ENCODE measurements at regions not wholly inside any gene's neighbourhood (a gene's known extent, or its start where the extent isn't known, plus 50 kb on each side); places are given as distances from the start of the nearest gene placed in this dataset.

DNA sequence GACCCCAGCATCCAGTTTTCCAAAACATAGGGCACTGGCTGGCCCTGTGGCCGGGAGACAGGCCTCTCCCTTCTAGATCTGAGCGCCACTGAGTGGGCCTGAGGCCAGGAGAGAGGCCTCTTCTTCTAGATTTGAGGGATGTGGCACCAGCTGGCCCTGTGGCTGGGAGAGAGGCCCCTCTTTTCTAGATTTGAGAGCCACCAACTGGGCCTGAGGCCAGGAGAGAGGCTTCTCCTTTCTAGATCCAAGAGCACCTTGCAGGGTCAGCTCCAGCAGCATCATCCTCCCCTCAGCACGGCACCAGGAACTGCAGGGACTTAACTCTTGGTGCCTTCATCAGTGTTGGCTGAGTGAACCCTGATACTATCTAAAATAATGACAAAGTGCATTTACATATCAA is 114.3 kb upstream of the ALKAL2 start:
- no peak overlapping the region for H3K4me3 ChIP-seq (replicated peaks; ENCODE audit: low read depth, low read length)
- no peak for DNase-seq (ENCODE audit: extremely low read depth, low read depth)
- TF ChIP-seq, protein P1, sequence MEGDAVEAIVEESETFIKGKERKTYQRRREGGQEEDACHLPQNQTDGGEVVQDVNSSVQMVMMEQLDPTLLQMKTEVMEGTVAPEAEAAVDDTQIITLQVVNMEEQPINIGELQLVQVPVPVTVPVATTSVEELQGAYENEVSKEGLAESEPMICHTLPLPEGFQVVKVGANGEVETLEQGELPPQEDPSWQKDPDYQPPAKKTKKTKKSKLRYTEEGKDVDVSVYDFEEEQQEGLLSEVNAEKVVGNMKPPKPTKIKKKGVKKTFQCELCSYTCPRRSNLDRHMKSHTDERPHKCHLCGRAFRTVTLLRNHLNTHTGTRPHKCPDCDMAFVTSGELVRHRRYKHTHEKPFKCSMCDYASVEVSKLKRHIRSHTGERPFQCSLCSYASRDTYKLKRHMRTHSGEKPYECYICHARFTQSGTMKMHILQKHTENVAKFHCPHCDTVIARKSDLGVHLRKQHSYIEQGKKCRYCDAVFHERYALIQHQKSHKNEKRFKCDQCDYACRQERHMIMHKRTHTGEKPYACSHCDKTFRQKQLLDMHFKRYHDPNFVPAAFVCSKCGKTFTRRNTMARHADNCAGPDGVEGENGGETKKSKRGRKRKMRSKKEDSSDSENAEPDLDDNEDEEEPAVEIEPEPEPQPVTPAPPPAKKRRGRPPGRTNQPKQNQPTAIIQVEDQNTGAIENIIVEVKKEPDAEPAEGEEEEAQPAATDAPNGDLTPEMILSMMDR (IDR thresholded peaks at IDR 0.05; ENCODE audit: low read depth, low read length, missing control alignments), result no peak

DNA sequence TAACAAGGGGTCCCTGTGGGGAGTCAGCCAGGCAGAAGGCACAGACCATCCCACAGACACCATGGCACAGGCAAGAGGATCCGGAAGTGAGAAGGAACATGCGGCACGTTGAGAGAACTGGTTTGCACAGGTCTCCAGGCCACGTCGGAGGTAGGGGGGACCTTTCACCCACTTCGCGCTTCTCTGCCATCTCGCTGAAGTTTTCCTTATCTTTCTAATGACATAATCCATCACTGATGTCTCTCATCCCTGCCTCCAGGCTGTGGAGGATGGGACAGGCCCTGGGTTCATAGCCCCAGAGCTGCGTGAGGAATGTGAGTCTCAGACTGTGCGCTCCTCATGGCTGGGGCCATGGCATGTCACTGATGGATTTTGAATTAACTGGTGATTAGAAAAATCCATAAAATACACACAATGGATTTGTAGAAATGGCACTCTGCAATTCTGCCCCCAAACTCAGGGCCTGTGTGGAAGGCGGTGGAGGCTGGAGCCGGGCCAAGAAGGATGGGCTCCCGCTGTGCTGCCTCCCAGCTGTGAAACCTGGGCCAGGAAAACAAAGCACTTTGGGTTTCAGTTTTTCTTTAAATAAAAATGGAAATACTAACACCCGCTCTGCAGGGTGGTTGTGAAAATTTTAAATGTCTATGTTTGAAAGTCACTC is 113.3 kb upstream of the ALKAL2 start:
- H3K4me3 ChIP-seq (replicated peaks; ENCODE audit: low read depth, low read length), result no peak overlapping the region
- no peak for DNase-seq (ENCODE audit: extremely low read depth, low read depth)
- TF ChIP-seq, protein P1 (IDR thresholded peaks at IDR 0.05; ENCODE audit: low read depth, low read length, missing control alignments), result no peak

DNA sequence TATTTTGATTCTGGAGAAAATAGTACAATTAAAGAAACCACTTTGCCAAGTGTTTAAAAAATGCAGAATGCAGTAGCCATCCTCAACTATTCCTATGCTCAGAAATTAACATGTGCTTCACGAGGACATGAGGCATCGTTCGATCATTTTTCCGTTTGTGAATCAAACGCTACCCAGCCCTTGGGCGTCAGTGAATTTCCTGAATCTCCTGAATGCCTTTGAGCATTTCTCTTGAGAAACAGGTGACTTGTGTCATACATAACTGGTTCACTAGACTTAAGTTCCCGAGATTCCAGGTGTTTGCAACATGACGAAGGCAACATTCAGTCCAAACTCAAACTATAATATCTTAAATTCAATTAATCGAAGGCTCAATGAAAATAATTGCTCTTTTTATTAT is 110.0 kb upstream of the ALKAL2 start:
- no peak overlapping the region for H3K4me3 ChIP-seq (replicated peaks; ENCODE audit: low read depth, low read length)
- TF ChIP-seq, protein P1 (IDR thresholded peaks at IDR 0.05; ENCODE audit: low read depth, low read length, missing control alignments), result no peak
- no peak for DNase-seq (ENCODE audit: extremely low read depth, low read depth)

DNA sequence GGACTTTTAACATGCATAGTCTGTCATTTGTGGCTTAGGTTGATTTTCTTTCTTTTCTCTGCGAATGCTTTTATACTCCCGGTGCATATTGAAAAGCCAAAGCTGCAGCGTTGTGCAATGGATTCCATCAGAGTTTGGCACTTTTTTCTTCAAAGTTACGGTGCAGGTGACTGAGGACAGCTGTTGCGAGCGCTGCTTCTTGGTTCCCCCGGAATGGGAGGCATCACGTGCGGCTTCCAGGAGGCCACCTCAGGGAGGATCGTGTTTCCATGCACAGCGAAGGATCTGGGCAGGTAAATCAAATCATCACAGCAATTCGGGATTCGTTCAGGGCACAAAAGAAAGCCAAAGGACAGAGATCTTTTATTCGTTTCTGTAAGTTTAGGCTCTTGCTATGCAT is 109.6 kb upstream of the ALKAL2 start:
- no peak overlapping the region for H3K4me3 ChIP-seq (replicated peaks; ENCODE audit: low read depth, low read length)
- TF ChIP-seq, protein P1 (IDR thresholded peaks at IDR 0.05; ENCODE audit: low read depth, low read length, missing control alignments), result no peak
- no peak for DNase-seq (ENCODE audit: extremely low read depth, low read depth)

DNA sequence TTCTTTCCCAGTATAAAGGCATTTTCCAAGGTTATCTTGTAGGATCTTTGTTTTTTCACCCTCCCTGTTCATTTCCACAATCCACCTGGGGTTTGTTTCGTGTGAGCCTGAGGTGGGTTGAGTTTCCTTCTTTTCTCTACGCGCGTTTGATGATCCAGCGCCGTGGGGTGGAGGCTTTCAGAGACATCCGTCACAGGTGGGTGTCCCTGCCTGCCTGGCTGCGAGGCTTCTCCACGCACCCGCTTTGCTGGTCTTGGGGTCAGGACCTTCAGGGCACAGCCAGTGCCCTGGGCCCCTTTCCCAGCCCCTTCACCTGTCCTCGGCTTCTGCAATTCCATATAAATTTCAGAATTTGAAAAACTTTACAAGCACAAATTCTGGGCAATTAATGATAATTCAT is 109.0 kb upstream of the ALKAL2 start:
- no peak overlapping the region for H3K4me3 ChIP-seq (replicated peaks; ENCODE audit: low read depth, low read length)
- no peak for DNase-seq (ENCODE audit: extremely low read depth, low read depth)
- TF ChIP-seq, protein P1 (IDR thresholded peaks at IDR 0.05; ENCODE audit: low read depth, low read length, missing control alignments), result no peak

DNA sequence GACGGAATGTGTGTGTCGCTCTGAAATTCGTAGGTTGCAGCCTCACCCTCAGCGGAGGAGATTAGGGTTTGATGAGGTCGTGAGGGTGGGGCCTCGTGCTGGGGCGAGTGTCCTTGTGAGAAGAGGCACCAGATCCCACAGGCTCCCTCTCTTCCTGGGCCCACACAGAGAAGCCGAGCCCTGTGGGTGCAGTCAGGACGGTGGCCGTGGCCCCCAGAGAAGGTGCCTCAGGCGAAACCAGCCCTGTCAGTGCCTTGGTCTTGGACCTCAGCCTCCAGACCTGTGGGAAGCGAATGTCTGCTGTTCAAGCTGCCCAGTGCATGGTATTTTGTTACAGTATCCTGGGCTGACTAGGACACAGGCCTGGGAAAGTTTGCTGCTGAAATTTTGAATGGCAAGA is 108.0 kb upstream of the ALKAL2 start:
- H3K4me3 ChIP-seq (replicated peaks; ENCODE audit: low read depth, low read length), result no peak overlapping the region
- no peak for DNase-seq (ENCODE audit: extremely low read depth, low read depth)
- TF ChIP-seq, protein P1 (IDR thresholded peaks at IDR 0.05; ENCODE audit: low read depth, low read length, missing control alignments), result no peak
